Renal cortical epithelial cell (primary cell): ENCODE measurements at regions not wholly inside any gene's neighbourhood (a gene's known extent, or its start where the extent isn't known, plus 50 kb on each side); places are given as distances from the start of the nearest gene placed in this dataset.
"Not testable (repeated sequence)": the region's sequence is repeated elsewhere in the genome, so short reads cannot be mapped to it uniquely, and the experiment has no call there.

ENCODE experiments used
- DNase-seq: peaks from one replicate; pipeline ENCODE4 v3.0.0-alpha.2; 2011; ENCODE audit warnings: low read depth

- no peak for DNase-seq
Measured at GRCh38 chr21:14613486-14614224, 67.5 kb upstream of the SAMSN1 start.

GRCh38 chr21:14610119-14610518 is 64.0 kb upstream of the SAMSN1 start:
- not testable (repeated sequence) for DNase-seq

GRCh38 chr21:14609274-14609673 is 63.2 kb upstream of the SAMSN1 start:
- no peak for DNase-seq

GRCh38 chr21:14607262-14607661 is 61.1 kb upstream of the SAMSN1 start:
- no peak for DNase-seq

GRCh38 chr21:14603202-14603601 is 57.1 kb upstream of the SAMSN1 start:
- DNase-seq: peak; percentile 59

GRCh38 chr21:14602382-14602958 is 56.4 kb upstream of the SAMSN1 start:
- DNase-seq: no peak

- DNase-seq: no peak
Measured at GRCh38 chr21:14600569-14601297, 54.6 kb upstream of the SAMSN1 start.

- no peak for DNase-seq
Measured at GRCh38 chr21:14598065-14598464, 52.0 kb upstream of the SAMSN1 start.
